H9 (cell line): ENCODE measurements at regions not wholly inside any gene's neighbourhood (a gene's known extent, or its start where the extent isn't known, plus 50 kb on each side); places are given as distances from the start of the nearest gene placed in this dataset.

ENCODE experiments used
- DNase-seq: peaks from one replicate; pipeline ENCODE4 v3.0.0-alpha.2; 2017
- H2AFZ ChIP-seq: one replicate; pipeline ENCODE4 v1.6.1; 2013; ENCODE audit warnings: mild to moderate bottlenecking, low read length, control low read depth, moderate library complexity
- H2AK5ac ChIP-seq: 2 replicates; pipeline ENCODE4 v1.6.1; 2013; ENCODE audit warnings: low read length, control low read depth, mixed read lengths; ENCODE audit not compliant: insufficient read length
- H2BK120ac ChIP-seq: one replicate; pipeline ENCODE4 v1.6.1; 2013; ENCODE audit warnings: low read depth, mild to moderate bottlenecking, low read length, control low read depth, inconsistent platforms; ENCODE audit not compliant: poor library complexity, severe bottlenecking
- H2BK12ac ChIP-seq: 2 replicates; pipeline ENCODE4 v1.6.1; 2013; ENCODE audit warnings: low read length, control low read depth, mixed read lengths, low read depth; ENCODE audit not compliant: insufficient read length
- H2BK15ac ChIP-seq: 2 replicates; pipeline ENCODE4 v1.6.1; 2013; ENCODE audit warnings: low read depth, low read length, control low read depth
- H2BK20ac ChIP-seq: one replicate; pipeline ENCODE4 v1.6.1; 2013; ENCODE audit warnings: low read depth, mild to moderate bottlenecking, low read length, control low read depth, inconsistent platforms; ENCODE audit not compliant: poor library complexity, severe bottlenecking
- H2BK5ac ChIP-seq: 2 replicates; pipeline ENCODE4 v1.6.1; 2013; ENCODE audit warnings: low read length, control low read depth, mixed read lengths; ENCODE audit not compliant: insufficient read length
- H3K14ac ChIP-seq: 2 replicates; pipeline ENCODE4 v1.6.1; 2013; ENCODE audit warnings: low read length, control low read depth; ENCODE audit not compliant: insufficient read depth
- H3K18ac ChIP-seq: 2 replicates; pipeline ENCODE4 v1.6.1; 2013; ENCODE audit warnings: low read depth, mild to moderate bottlenecking, mixed read lengths, low read length, control low read depth; ENCODE audit not compliant: insufficient read length
- H3K23ac ChIP-seq: 2 replicates; pipeline ENCODE4 v1.6.1; 2013; ENCODE audit warnings: low read length, control low read depth, mixed read lengths, low read depth; ENCODE audit not compliant: insufficient read length
- H3K23me2 ChIP-seq: 2 replicates; pipeline ENCODE4 v1.6.1; 2013; ENCODE audit warnings: low read depth, mild to moderate bottlenecking, mixed read lengths, low read length, control low read depth; ENCODE audit not compliant: insufficient read length, poor library complexity, severe bottlenecking
- H3K27ac ChIP-seq: 2 replicates; pipeline ENCODE4 v1.5.1; 2013; ENCODE audit warnings: low read length, control low read depth, mixed read lengths, low read depth; ENCODE audit not compliant: insufficient read length
- H3K27me3 ChIP-seq: 2 replicates; pipeline ENCODE4 v1.6.1; 2013; ENCODE audit warnings: low read length, control low read depth, inconsistent platforms; ENCODE audit not compliant: insufficient read depth
- H3K4ac ChIP-seq: 2 replicates; pipeline ENCODE4 v1.6.1; 2013; ENCODE audit warnings: low read depth, mild to moderate bottlenecking, control low read depth, inconsistent platforms, low read length, moderate library complexity
- H3K4me1 ChIP-seq: 2 replicates; pipeline ENCODE4 v1.6.1; 2013; ENCODE audit warnings: low read length, control low read depth, inconsistent platforms; ENCODE audit not compliant: insufficient read depth
- H3K4me2 ChIP-seq: 2 replicates; pipeline ENCODE4 v1.6.1; 2013; ENCODE audit warnings: low read length, control low read depth, mixed read lengths; ENCODE audit not compliant: insufficient read length, insufficient read depth
- H3K56ac ChIP-seq: 2 replicates; pipeline ENCODE4 v1.6.1; 2013; ENCODE audit warnings: low read depth, mild to moderate bottlenecking, mixed read lengths, low read length, control low read depth; ENCODE audit not compliant: insufficient read length
- H3K79me1 ChIP-seq: 2 replicates; pipeline ENCODE4 v1.6.1; 2013; ENCODE audit warnings: low read depth, mild to moderate bottlenecking, moderate library complexity, low read length, control low read depth, inconsistent platforms; ENCODE audit not compliant: insufficient read depth, poor library complexity, severe bottlenecking
- H3K79me2 ChIP-seq: 2 replicates; pipeline ENCODE4 v1.6.1; 2013; ENCODE audit warnings: low read length, control low read depth, inconsistent platforms; ENCODE audit not compliant: insufficient read depth
- H3K9ac ChIP-seq: 2 replicates; pipeline ENCODE4 v1.6.1; 2013; ENCODE audit warnings: low read length, control low read depth, mixed read lengths; ENCODE audit not compliant: insufficient read length; ENCODE audit errors: extremely low read depth
- H3K9me3 ChIP-seq: one replicate; pipeline ENCODE4 v1.6.1; 2013; ENCODE audit warnings: low read depth, low read length, inconsistent platforms; ENCODE audit not compliant: control insufficient read depth
- H3T11ph ChIP-seq: one replicate; pipeline ENCODE4 v1.6.1; 2013; ENCODE audit warnings: mild to moderate bottlenecking, low read length, control low read depth, inconsistent platforms
- H4K20me1 ChIP-seq: one replicate; pipeline ENCODE4 v1.6.1; 2013; ENCODE audit not compliant: control insufficient read depth, insufficient read length, insufficient read depth
- H4K5ac ChIP-seq: 2 replicates; pipeline ENCODE4 v1.6.1; 2013; ENCODE audit warnings: low read depth, mild to moderate bottlenecking, mixed read lengths, low read length, control low read depth; ENCODE audit not compliant: insufficient read length
- H4K8ac ChIP-seq: replicated peaks from 2 replicates; pipeline ENCODE4 v1.6.1; 2013; ENCODE audit warnings: low read length, control low read depth, mixed read lengths, low read depth; ENCODE audit not compliant: insufficient read length
- H4K91ac ChIP-seq: 2 replicates; pipeline ENCODE4 v1.6.1; 2013; ENCODE audit warnings: low read depth, mild to moderate bottlenecking, moderate library complexity, mixed read lengths, low read length, control low read depth; ENCODE audit not compliant: insufficient read length
- H3K27ac Mint-ChIP-seq, 3 experiments: 2 replicates in 2 of 3; 3 replicates in 1 of 3; pipeline ENCODE4 v1.8.0; 2020 to 2021; ENCODE audit warnings: mixed read lengths in 3 of 3, mild to moderate bottlenecking in 1 of 3, moderate library complexity in 1 of 3
- H3K27me3 Mint-ChIP-seq: 2 replicates; pipeline ENCODE4 v1.8.0; 2021; ENCODE audit warnings: low read depth, mild to moderate bottlenecking, moderate library complexity, mixed read lengths
- H3K36me3 Mint-ChIP-seq, 3 experiments: 2 replicates in 2 of 3; 3 replicates in 1 of 3; pipeline ENCODE4 v1.8.0; 2020 to 2021; ENCODE audit warnings: low read depth in 3 of 3, mixed read lengths in 3 of 3; ENCODE audit not compliant: insufficient read depth in 1 of 3
- H3K4me1 Mint-ChIP-seq, 2 experiments: 2 replicates each; pipeline ENCODE4 v1.8.0; 2020; ENCODE audit warnings: mixed read lengths in 2 of 2
- H3K4me3 Mint-ChIP-seq, 2 experiments: 2 replicates in 1 of 2; 3 replicates in 1 of 2; pipeline ENCODE4 v1.8.0; 2020 to 2021; ENCODE audit warnings: mild to moderate bottlenecking in 2 of 2, mixed read lengths in 2 of 2, moderate library complexity in 1 of 2
- H3K9me3 Mint-ChIP-seq, 2 experiments: 2 replicates in 1 of 2; 3 replicates in 1 of 2; pipeline ENCODE4 v1.8.0; 2020; ENCODE audit warnings: mild to moderate bottlenecking in 2 of 2, mixed read lengths in 2 of 2, moderate library complexity in 1 of 2
- CTCF ChIP-seq: fragments of 200-600 bp; sonication (generic); conservative IDR thresholded peaks from 3 replicates; pipeline ENCODE4 v1.8.0; 2021; ENCODE audit warnings: antibody characterized with exemption, mild to moderate bottlenecking
- WGBS: extraction: QIAGEN DNeasy Blood & Tissue Kit; methylation state at CpG from one replicate; pipeline ENCODE4 v1.1.7; 2013; ENCODE audit warnings: missing lambda C conversion rate, low lambda C conversion rate, mixed read lengths; ENCODE audit not compliant: insufficient read length; ENCODE audit errors: extremely low coverage; 5-methylcytosine and 5-hydroxymethylcytosine counted together

- Histone ChIP-seq H3K23me2 (no peaks in the 10 kb centered on the region), H3K9ac (no peak overlapping the region), H2BK5ac (no peak overlapping the region), H3K4me2 (no peak overlapping the region), H2BK15ac (no peak overlapping the region), H4K8ac (no peak overlapping the region), H3K79me1 (no peaks in the 10 kb centered on the region), H3K23ac (no peak overlapping the region), H3K9me3 (no peaks in the 10 kb centered on the region), H2BK120ac (no peak overlapping the region), H2AK5ac (no peak overlapping the region), H3K27me3 (no peaks in the 10 kb centered on the region), H4K5ac (no peak overlapping the region), H3K4ac (no peak overlapping the region), H3K79me2 (no peaks in the 10 kb centered on the region), H3K4me1 (no peaks in the 10 kb centered on the region), H2AFZ (no peak overlapping the region), H3K56ac (no peak overlapping the region), H4K91ac (no peak overlapping the region), H3T11ph (no peak overlapping the region), H2BK12ac (no peak overlapping the region), H3K14ac (no peak overlapping the region), H2BK20ac (no peak overlapping the region), H3K18ac (no peak overlapping the region), H3K27ac (no peak overlapping the region), H4K20me1 (no peaks in the 10 kb centered on the region)
- peaks cover 0 to 5% of the 10 kb centered on the region in 2 experiments; a peak in 2 of 4 replicates for H3K4me1 Mint-ChIP-seq
- no peak for DNase-seq
- no CpG with 5 or more reads among the region's 12 CpGs for WGBS
- TF ChIP-seq CTCF: no peak
- peaks cover 0 to 4% of the 10 kb centered on the region in 2 experiments; a peak in 2 of 5 replicates for H3K9me3 Mint-ChIP-seq
- no peaks in the 10 kb centered on the region for H3K36me3 Mint-ChIP-seq
- peaks cover 13% of the 10 kb centered on the region for H3K27me3 Mint-ChIP-seq
- no peak overlapping the region for H3K27ac Mint-ChIP-seq
- no peak overlapping the region for H3K4me3 Mint-ChIP-seq
Measured at GRCh38 chr6:1001655-1002349, 308.9 kb upstream of the EXOC2 start.
